ENCODE measurements at regions not wholly inside any gene's neighbourhood (a gene's known extent, or its start where the extent isn't known, plus 50 kb on each side); places are given as distances from the start of the nearest gene placed in this dataset.

DNA sequence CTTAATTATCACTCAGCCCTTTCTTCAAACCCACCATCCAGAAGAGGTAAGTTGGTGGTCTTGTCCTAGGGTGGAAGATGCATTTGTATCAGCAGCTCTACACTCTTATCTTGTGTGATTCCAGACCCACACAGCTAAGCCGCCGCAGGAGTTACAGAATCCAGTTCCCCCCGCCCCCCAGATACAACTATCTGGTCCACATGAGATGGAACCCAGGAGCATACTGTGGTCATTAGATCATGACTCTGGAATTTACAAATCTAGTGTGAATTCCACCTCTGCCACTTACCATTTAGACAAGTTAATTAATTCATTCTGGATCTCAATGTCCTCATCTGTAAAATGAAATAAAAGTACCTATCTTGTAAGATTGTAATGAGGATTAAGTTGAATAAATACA lies 486.4 kb downstream of the BCL11A start:
- no peak for DNase-seq (ENCODE audit: low read depth in 2 of 3, low spot score in 2 of 3)

DNA sequence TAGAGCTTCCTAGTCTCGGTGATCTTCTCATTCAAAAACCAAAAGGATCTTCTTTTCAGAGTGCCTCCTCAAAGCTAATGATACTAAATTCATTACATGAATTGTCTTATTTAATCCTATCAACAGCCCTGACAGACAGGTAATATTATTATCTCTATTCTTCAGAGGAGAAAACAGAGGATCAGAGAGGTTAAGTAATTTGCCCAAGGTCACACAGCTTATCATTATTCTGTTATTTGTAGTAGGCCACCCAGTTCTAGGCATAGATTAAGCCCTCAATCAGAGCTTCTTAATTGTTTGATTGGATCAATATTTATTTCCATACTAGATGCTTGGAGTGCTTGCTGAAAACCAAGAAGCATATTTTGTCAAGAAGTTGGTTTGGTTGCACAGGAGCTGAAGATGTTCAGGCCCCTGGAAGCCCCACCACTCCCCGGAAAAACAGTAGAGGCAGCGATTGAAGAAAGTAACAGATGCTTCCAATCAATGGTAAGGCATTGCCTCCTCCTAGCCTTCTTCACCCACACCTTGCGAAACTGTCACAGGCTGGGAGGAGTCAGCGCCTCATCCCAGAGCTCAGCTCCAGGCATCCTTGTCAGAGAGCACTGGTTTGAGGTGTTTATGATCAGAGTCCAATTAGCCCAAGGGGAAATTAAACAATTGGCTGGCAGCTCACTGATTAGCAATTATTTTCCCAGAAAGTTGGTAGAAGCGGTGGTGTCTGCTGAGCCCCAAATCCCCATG lies 487.2 kb downstream of the BCL11A start:
- DNase-seq (ENCODE audit: low read depth in 2 of 3, low spot score in 2 of 3): no peak

DNA sequence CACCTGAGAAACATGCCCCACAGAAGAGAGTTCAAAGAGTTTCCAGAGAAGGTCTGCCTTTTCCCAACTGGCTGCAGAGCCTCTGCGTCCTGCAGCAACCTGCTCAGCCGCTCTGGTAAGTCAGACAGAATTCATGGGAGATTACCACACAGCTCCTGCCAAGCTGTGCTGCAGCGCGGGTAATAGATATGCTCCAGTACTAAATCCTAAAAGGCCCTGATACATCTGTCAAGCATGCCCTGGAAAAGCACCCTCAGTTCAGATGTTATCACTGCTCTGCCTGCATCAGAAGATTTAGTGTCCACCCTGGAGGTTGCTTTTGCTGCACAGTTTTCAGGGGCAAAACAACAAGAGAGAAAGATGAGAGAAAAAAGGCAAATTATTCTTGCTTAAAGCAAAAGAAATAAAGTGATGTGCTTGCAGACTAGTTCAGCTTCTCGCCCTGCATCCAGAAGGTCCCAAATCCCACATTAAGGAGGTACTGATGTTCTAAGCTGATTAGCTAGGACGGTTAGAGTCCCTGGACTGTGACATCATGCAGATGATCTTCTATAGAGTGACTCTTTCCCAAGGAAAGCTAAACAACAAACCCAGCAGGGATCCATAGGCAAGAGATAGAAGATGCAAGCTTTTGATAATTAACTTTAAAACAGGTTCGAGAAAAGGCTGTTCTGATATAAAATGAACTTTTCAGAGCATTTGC lies 488.6 kb downstream of the BCL11A start:
- no peak for DNase-seq (ENCODE audit: low read depth in 2 of 3, low spot score in 2 of 3)

DNA sequence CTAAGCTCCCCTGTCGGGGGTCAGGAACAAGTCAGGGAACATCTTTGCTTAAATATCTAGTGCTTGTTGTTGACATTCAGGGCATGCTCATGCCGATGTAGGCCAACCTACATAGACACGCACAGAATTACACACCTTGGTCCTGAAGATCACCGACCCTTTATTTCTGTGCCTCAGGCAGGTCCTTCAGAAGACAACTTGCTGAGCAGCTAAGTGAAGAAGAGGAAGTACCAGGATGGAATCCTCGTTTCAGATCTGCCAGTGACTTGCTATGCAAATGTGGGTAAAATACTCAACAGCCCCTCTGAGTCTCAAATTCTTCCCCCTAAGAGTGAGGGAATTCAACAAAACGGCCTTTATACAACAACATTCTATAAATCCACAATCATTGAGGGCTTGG lies 494.7 kb downstream of the BCL11A start:
- DNase-seq (ENCODE audit: low read depth in 2 of 3, low spot score in 2 of 3): peak in 1 of 3 donors; percentile 32

DNA sequence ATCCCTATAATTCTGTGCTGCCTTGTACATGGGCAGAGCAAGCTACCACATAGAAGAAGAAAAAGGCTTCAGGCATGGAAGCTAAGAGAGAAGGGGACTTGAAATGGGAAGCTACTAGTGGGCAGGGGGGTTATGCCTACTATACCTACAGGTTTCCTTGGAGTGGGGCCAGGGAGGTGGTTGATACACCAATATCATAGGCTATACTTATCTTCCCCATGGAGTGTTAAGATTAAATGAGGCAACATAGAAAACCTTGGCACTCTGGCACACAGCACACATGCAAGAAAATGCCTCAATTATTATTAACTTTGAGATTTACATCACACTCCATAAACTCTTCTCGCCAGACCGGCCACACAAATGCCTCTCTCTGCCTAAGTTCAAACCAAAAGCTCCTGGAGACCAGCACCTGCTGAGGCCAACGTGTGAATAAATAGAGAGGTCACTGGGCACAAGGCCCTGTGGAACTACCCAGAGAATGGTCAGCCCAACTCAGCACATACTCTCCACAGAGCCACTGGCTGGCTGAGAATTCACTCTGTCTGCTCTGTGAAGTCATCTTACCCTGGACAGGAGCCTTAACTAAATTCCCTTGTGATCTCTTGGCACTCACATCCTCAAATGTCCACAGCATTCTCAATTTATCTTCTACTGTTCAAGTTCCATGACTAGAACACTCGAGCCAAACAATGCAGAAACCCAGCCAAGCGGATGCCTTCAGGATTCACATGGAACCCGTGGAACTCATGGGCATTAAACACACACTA lies 498.7 kb downstream of the BCL11A start:
- DNase-seq (ENCODE audit: low read depth in 2 of 3, low spot score in 2 of 3): no peak

DNA sequence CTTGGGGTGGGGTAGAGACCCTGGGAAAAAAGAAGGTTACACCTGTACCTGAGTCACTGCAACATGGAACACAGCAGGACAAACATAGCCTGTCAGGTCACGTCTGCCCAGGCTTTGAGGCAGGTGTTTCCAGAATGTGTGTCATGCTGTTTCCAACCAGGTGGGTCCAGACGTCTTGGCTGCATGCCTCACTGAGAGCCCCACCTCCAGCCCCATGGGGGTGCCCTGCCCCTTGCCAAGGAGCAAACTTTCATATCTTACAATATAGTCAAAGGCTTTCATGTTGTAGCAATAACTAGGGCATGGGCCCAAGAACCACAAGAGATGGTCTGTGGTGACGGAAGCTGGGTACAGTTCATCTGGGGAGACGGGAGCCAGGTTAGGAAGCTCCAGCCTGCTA lies 499.7 kb downstream of the BCL11A start:
- DNase-seq (ENCODE audit: low read depth in 2 of 3, low spot score in 2 of 3): no peak

DNA sequence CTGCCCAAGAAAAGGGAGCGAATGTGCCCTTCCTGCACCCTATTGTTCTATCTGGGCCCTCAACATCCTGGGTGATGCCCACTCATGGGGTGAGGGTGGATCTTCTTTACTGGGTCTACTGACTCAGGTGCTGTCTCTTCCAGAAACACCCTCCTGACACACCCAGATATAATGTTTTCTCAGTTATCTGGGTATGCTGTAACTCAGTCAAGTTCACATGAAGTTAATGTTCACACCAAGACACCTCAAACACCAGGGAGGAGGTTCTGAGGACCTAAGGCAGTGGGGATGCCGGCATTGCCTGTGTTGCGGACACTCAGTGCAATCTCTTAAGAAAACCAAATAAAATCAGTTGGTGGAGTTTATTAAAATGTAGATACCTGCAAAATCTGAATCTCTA lies 500.9 kb downstream of the BCL11A start:
- DNase-seq (ENCODE audit: low read depth in 2 of 3, low spot score in 2 of 3): no peak

DNA sequence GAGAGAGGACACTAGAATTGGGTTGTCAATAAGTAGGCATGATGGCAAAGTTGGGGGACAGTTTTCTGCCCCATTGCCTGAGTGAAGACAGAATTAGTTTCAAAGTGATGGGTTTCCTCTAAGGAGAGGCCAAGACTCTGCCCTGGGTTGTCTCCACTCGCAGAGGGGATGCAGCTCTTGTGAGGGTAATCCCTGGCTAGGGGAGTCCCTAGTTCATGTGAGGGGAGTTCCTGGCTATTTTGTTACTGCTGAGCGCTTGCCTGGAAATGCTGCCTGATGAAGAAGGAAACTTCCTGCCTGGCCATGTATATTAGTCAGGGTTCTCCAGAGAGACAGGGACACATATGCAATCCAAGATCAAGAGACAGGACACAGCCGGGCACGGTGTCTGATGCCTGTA lies 501.5 kb downstream of the BCL11A start:
- DNase-seq (ENCODE audit: low read depth in 2 of 3, low spot score in 2 of 3): no peak

DNA sequence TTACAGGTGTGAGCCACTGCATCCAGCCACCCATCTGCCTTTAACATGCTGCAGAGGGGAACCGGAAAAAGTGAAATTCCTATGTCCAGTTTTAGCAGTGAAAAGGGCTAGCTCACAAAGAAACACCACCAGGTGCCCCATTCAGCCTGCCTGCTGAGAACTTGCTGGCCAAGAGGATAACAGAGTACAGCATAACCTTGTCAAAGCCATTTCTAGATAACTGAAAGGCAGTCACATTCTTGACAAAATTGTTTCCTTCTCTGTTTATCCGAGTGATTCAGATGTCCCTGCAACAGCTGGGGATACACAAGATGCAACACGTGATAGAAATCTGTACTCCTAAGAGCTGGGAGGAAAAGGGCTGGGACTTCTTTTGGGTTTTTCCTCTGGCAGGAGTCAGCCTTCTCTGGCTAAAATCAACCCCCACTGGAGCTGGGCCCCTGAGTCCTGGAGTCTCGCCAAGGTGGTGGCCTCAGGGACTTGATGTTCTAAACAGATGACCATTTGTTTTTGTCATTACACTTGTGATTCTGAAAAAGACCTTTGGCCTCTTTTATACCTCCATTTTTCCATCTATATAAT lies 505.4 kb downstream of the BCL11A start:
- DNase-seq (ENCODE audit: low read depth in 2 of 3, low spot score in 2 of 3): no peak

DNA sequence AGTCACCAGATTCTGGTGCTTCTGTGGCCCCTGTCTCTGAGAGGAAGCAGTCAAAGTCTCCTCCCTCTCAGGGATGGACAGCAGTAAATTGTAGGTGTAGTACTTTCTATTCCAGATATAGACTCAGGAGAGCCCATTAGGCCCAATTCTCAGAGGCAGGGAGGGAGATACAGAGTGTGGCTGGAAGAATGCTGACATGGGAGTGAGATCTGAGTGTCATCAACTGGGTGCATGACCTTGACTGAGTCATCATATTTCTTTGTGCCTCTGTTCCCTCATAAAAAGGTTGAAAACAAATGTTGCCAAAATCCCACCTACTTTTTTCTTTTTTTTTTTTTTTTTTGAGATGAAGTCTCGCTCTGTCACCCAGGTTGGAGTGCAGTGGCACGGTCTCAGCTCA lies 506.1 kb downstream of the BCL11A start:
- DNase-seq (ENCODE audit: low read depth in 2 of 3, low spot score in 2 of 3): no peak

DNA sequence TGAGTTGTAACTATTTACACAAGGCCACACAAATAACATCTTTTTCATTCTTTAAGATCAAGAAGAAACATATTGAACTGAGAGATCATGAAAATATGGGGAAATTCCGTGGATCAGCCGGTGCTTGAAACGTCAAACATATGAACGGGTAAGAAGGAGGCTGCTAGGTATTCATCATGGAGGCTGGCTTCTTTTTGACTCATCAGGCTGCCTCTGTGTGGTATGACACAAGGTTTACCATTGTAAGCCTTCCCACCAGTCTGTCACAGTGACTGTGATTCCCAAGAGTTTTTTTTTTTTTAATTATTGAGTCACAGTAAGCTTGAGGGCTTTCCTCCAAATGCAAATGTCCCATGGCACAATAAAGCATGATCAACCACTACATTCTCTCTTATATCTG lies 506.9 kb downstream of the BCL11A start:
- DNase-seq (ENCODE audit: low read depth in 2 of 3, low spot score in 2 of 3): no peak

DNA sequence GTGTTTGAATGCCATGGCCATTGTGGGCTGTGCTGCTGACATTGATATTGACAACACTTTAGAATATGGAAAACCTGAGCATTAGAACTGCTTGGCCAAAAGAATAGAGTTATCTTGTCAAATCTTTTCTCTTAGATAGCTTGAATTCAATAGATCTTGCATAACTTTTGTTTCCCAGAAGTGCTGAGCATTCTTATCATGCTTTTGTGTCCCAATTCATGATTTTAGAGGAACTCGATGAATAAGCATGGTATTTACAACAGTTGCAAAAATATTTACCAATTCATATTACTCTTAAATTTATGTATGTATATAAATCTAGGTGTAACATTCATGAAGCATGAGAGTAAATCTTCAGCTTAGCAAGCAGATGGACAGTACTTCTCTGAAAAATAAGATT lies 508.0 kb downstream of the BCL11A start:
- DNase-seq (ENCODE audit: low read depth in 2 of 3, low spot score in 2 of 3): no peak

DNA sequence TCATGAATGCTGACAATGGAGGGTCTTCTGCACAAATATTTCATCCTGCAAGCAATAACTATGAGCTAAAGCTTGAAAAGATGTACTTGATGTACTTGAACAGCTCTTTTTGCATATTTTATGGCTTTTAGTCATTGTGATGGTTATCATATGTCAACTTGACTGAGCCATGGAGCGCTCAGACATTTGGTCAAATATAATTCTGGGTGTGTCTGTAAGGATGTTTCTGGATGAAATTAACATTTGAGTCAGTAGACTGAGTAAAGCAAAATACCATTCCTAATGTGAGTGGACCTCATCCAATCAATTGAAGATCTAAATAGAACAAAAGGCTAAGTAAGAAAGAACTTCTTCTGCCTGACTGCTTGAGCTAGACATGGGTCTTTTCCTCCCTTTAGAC lies 509.0 kb downstream of the BCL11A start:
- DNase-seq (ENCODE audit: low read depth in 2 of 3, low spot score in 2 of 3): no peak

DNA sequence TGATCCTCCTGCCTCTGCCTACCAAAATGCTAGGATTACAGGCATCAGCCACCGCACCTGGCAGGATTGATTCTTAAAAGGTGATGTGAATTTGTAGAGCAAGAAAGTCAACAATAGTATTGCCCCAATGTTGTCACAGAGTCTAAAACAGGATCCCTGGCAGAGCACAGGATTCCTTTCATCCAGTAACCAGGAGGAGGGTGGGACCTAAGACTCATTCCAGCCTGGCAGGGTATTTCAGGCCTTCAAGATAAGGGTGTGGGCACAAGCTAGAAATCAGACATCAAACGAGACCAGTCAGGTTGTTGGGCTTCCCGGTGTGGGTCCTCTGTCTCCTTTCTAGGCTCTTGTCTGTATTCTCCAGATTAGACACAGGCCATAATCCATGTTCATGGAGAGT lies 511.4 kb downstream of the BCL11A start:
- DNase-seq (ENCODE audit: low read depth in 2 of 3, low spot score in 2 of 3): no peak

DNA sequence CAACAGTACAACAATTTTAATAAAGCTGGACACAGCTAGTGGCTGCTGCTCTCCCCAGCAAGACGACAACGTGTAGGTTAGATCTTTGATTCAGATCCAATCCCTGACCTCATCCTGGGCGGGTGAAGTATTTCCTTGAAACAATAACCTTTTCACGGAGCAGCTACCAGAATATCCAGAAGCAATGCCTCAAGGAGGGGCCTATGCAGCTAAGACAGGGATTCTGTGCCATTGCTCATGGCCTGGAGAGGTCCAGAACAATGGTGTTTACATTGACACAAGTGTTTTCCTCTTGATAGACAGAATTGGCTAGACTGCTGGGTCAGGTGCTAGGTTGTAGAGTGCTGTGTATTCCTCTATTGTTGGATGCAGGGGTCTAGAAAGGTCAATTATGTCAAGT lies 520.1 kb downstream of the BCL11A start:
- DNase-seq (ENCODE audit: low read depth in 2 of 3, low spot score in 2 of 3): no peak

DNA sequence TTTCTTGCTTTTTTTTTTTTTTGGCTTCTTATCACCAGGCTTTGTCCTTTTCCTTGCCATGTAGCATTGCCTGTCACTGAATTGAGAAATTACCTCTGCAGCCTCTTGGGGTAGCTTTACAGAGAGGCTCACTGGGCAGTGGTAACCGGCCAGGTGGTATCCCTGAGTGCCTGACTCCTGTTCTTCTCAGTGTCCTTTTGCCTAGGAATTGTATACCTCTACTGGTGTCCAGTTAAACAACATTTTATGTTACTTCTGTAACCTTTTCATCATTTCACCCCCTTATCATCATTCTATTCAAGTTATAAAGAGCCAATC lies 523.9 kb downstream of the BCL11A start:
- no peak for DNase-seq (ENCODE audit: low read depth in 2 of 3, low spot score in 2 of 3)

DNA sequence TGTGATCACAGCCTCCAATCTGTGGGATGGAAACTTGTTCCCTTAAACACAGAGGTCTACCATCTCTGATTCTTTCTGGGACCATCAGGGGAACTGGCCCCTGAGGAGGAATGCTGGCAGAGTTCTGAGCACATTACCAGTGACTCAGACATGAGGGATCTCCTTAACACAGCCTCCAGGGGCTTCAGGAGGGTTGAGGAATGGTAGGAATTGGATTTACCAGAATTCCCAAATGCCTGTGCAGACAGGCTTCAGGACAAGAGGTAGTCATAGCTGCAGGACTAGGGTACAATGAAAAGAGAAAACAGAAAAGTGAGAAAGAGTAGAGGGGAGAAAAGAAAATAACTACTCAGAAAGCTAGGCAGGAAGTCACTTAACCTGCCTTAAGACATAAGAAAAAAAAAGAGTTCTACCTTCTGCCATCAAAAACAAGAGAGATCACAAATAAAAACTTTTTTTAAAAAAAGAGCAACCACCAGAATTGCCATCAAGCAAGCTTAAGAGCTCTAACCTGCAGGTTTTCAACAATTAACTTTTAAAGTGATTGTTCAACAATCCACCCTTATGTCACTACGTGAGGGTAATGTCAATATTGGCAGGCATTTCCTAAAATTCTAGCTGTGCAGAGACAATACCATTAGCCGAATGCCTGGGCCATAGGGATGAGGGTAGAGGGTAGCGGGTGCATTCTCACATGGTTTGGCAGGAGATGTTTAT lies 524.4 kb downstream of the BCL11A start:
- no peak for DNase-seq (ENCODE audit: low read depth in 2 of 3, low spot score in 2 of 3)

DNA sequence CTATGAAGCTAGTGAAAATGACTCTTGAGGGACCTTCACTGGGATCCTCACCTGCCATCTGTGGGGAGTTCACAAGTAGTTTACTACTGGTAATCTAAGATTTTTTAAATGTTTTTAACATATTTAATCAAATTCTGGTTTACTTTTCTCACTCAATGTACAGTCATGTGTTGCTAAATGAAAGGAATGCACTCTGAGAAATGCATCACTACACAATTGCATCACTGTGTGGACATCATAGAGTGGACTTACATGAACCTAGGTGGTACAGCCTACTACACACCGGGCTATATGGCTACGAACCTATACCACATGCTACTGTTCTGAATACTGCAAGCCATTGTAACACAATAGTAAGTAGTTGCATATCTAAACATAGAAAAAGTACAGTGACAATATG lies 528.0 kb downstream of the BCL11A start:
- no peak for DNase-seq (ENCODE audit: low read depth in 2 of 3, low spot score in 2 of 3)

DNA sequence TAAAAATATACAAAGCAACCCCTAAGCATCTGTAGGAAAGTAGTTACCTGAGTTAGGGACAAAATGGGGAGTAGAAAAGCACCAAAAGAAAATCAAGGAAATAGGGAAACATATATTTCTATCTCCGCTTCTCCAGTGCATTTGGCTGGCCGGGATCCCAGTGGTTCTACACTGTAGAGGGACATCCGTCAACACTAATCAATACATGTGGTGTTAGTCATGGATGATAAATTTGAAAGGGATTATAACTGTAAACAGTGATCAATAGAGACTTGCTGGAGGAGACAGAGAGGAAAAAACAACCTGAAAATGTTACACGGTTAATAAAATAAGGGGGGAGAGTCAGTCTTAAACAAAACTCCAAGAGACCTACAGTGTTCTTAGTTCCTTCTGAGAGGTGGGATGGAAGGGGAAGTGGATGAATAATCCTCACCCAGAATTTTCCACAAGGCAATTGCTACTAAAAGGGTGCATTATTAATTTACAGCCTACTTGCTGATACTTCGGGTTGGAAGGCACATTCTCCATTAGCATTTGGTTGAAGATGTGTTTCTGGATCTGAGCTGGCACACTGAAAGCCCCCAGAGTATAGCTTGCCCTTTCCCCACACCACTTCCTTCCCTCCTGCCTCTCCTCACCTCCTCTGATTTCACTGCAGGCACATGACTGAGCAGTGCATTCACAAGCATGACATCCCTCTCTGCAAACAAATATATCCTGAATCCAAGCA lies 530.0 kb downstream of the BCL11A start:
- DNase-seq (ENCODE audit: low read depth in 2 of 3, low spot score in 2 of 3): peak in 1 of 3 donors; percentile 4

DNA sequence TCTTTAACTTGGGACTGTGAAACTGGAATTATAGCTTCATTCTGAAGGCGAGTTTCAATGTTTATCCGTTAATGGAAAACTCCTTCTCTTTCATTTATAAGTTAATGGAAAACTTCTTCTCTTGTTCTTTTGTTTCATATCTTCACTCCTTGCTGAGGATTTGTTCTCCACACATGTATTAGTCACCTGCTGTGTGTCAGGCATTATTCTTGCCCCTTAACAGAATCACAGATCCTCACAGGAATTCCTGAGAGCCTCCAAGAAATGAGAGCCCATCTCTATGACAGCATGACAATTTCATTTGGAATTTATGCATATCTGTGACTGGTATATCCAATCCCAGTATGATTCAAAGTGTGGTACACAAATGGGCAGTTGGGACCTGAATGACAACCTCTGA lies 545.8 kb downstream of the BCL11A start:
- no peak for DNase-seq (ENCODE audit: low read depth in 2 of 3, low spot score in 2 of 3)
